GM12892 (cell line): ENCODE measurements at regions not wholly inside any gene's neighbourhood (a gene's known extent, or its start where the extent isn't known, plus 50 kb on each side); places are given as distances from the start of the nearest gene placed in this dataset.

Source experiments
- POLR2A ChIP-seq: IDR thresholded peaks from 2 replicates; pipeline ENCODE4 v1.6.1; 2011; ENCODE audit warnings: low read depth, low read length, control low read depth
- POLR2AphosphoS5 ChIP-seq: IDR thresholded peaks from 2 replicates; pipeline ENCODE4 v1.6.1; 2011; ENCODE audit warnings: low read depth, low read length, control low read depth
- TAF1 ChIP-seq: IDR thresholded peaks from 2 replicates; pipeline ENCODE4 v1.6.1; 2011; ENCODE audit warnings: low read depth, mild to moderate bottlenecking, control low read depth, low read length, borderline replicate concordance

DNA sequence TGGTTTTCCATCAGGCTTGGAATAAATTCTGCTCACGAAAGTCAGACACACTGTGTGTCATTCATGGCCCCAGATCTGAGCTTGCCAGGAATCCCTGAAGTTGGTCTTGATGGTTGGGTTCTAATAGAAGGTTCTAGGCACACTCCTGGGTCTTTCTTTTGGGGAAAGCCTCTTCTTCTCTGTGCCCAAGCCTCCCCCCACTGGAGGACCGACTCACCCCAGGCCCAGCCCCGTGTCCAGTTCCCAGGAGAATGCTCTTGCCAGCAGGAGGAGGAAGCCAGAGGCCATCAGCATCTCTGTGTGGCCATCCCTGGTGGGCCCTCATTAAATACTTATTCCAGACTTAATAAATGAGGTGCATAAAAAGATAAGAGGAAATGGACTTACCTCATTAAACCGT is 548.0 kb downstream of the TCERG1L start:
- TF ChIP-seq POLR2A (no peak), TAF1 (no peak), POLR2AphosphoS5 (no peak)
